Endothelial cell of umbilical vein (primary cell): ENCODE measurements at regions not wholly inside any gene's neighbourhood (a gene's known extent, or its start where the extent isn't known, plus 50 kb on each side); places are given as distances from the start of the nearest gene placed in this dataset.

Experiments used
- EZH2 ChIP-seq: IDR thresholded peaks from 2 replicates; pipeline ENCODE4 v1.6.1; 2012; ENCODE audit warnings: borderline replicate concordance, low read depth, mild to moderate bottlenecking, moderate library complexity, low read length, inconsistent platforms; ENCODE audit not compliant: severe bottlenecking
- JUN ChIP-seq: IDR thresholded peaks from 2 replicates; pipeline ENCODE4 v1.6.1; 2011; ENCODE audit warnings: borderline replicate concordance, low read depth; ENCODE audit not compliant: insufficient read length, insufficient read depth
- TF ChIP-seq, protein P1 (sequence below), 2 donors: IDR thresholded peaks; 1 replicate in 1 of 2; 2 replicates in 1 of 2; pipeline ENCODE4 v1.5.1; 2011; ENCODE audit warnings: low read length in 2 of 2, mild to moderate bottlenecking in 2 of 2, moderate library complexity in 2 of 2, control low read depth in 1 of 2, inconsistent platforms in 1 of 2, low read depth in 1 of 2; ENCODE audit not compliant: insufficient read depth in 1 of 2; ENCODE audit errors: extremely low read depth in 1 of 2

DNA sequence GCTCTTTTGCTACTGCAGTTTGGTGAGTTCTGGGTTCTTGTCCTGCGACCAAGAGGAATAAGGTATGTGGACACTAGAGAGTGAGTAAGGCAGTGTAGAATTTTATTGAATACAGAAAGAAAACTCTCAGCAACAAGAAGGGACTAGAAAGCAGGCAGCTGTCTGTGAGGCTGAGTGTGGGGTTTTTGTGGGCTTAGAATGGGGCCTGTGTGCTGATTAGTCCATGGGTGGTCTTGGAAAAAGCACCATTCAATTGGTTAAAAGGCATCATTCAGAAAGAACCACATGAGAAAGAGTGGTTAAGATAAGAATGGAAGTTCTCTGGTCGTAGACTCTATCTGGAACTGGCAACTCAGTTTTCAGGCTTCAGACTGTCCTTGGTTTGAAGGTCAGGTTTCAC lies 298.8 kb downstream of the TGFB2 start:
- TF ChIP-seq, protein P1, sequence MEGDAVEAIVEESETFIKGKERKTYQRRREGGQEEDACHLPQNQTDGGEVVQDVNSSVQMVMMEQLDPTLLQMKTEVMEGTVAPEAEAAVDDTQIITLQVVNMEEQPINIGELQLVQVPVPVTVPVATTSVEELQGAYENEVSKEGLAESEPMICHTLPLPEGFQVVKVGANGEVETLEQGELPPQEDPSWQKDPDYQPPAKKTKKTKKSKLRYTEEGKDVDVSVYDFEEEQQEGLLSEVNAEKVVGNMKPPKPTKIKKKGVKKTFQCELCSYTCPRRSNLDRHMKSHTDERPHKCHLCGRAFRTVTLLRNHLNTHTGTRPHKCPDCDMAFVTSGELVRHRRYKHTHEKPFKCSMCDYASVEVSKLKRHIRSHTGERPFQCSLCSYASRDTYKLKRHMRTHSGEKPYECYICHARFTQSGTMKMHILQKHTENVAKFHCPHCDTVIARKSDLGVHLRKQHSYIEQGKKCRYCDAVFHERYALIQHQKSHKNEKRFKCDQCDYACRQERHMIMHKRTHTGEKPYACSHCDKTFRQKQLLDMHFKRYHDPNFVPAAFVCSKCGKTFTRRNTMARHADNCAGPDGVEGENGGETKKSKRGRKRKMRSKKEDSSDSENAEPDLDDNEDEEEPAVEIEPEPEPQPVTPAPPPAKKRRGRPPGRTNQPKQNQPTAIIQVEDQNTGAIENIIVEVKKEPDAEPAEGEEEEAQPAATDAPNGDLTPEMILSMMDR (IDR thresholded peaks at IDR 0.05; ENCODE audit: extremely low read depth in 1 of 2, insufficient read depth in 1 of 2, low read depth in 1 of 2, low read length in 2 of 2), result no peak
- TF ChIP-seq JUN, result no peak
- TF ChIP-seq EZH2, result no peak
